ENCODE measurements at regions not wholly inside any gene's neighbourhood (a gene's known extent, or its start where the extent isn't known, plus 50 kb on each side); places are given as distances from the start of the nearest gene placed in this dataset.
A peak's percentile ranks its signal among the peaks of the same experiment; 100 is the strongest.
"Not testable (repeated sequence)": the region's sequence is repeated elsewhere in the genome, so short reads cannot be mapped to it uniquely, and the experiment has no call there.

GRCh38 chr20:22946596-22946995, 88.5 kb upstream of the SSTR4 start:
- no peak for DNase-seq

DNA sequence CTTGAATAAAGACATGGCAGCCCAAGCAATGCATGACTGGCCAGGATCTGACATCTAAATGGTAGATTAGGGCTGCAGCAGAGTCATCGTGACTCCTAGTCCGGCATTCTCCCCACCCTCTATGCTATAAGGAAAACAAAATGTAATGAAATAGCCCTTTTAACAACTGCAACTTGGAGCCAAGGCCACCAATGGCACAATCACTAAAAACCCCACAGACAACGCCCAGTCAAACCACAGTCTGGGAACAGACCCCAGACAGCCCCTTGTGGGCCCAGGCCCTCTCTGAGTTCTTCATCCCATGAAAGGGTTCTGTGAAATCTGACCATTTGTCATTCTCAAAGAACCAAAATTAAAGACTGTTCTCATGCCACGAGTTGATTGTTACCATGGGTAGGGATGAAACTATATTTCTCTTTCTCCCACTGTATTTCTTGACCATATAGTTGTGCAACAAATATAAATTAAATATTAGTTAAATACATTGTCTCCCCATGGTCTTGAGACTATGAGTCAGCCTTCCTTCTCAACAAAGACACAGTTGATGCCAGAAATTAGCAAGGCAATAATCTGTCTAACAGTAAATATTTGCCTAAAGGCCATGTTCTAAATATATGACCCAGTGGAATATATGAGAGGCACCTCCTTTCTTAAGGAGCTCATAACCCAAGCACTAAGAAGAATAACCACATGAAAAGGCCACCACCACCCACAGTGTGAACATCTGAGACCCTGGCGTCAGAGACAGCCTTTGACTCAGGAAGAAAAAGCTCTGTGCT, 85.6 kb upstream of the SSTR4 start:
- no peak for DNase-seq

GRCh38 chr20:22951966-22952365, 83.1 kb upstream of the SSTR4 start:
- no peak for DNase-seq

GRCh38 chr20:22954661-22955060, 80.5 kb upstream of the SSTR4 start:
- no peak for DNase-seq

DNA sequence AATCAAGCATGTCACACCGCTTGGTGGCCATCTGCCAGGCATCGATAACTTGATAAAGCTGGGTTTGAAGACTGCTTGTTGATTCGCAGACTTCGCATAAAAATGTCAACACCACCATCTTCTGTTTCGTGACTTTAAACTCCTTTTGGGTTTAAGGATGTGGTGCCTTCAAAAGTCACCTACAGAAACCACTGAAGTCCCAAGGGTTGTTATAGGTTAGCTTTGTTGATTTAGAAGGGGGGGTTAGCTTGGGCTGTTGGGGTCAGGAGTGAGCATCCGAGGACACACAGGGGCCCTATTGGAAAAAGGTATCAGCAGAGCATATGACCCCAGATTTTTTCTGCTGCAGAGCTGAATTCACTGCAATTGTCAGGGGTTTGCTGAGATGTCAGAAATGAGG, 76.7 kb upstream of the SSTR4 start:
- DNase-seq, result no peak

DNA sequence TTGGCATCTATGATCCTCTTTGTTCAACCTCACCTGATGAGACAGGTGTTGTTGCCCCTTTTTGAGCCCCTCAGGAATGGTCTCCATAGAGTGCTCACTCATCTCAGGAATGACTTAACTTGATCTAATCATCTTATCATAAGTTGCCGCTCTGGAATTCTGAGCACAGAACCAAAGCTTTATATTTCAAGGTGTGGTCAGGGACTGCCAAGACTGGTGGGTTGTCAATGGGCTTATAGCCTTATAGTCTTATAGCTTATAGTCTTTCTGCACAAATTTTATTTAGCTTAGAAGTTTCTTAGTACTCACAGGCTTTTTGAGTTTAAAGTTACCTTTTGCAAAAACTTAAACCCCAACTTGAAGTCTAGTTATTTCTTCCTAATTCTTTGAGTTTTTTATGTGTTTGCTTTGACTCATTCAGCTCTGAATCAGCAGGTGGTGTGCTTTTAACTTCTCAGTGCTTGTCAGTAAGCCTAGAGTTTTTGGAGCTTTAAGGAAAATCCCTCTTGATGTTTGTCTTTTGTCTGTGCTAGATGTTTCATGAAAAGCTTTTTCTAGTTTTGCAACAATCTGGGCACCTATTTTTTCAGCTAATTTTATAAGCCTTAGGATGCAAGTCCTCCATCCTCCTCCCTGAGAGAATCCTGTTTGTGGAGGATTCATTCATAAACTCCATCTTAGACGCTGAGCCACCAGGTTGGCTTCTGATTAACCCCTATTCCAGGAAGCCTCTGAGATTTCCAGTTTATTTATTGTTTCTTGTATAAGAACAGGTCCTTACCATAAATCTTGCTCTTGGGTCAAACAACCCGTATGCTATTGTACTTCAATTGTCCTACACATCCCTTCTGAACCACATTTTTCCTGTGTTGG, 72.3 kb upstream of the SSTR4 start:
- DNase-seq, result no peak

DNA sequence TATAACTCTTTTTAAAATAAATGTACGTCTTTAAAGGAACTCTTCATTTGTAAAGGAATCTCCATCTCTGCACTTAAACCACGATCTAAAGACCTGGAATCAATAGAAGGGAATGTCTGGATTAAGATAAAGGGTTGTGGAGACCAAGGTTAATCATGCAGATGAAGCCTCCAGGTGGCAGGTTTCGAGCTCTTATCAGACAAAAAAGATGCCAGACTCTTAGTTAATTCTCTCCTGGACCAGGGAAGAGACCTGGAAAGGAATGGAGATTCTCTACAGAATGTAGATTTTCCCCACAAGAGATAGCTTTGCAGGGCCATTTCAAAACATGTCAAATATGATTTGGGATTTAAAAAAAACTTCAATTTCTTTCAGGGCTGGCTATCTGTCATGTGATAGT, 71.5 kb upstream of the SSTR4 start:
- DNase-seq, result no peak

GRCh38 chr20:22966787-22967464, 68.2 kb upstream of the SSTR4 start:
- no peak for DNase-seq

- not testable (repeated sequence) for DNase-seq
Measured at GRCh38 chr20:22967706-22968105, 67.4 kb upstream of the SSTR4 start.

GRCh38 chr20:22969031-22969430, 66.1 kb upstream of the SSTR4 start:
- not testable (repeated sequence) for DNase-seq

GRCh38 chr20:22971077-22971476, 64.0 kb upstream of the SSTR4 start:
- not testable (repeated sequence) for DNase-seq

DNA sequence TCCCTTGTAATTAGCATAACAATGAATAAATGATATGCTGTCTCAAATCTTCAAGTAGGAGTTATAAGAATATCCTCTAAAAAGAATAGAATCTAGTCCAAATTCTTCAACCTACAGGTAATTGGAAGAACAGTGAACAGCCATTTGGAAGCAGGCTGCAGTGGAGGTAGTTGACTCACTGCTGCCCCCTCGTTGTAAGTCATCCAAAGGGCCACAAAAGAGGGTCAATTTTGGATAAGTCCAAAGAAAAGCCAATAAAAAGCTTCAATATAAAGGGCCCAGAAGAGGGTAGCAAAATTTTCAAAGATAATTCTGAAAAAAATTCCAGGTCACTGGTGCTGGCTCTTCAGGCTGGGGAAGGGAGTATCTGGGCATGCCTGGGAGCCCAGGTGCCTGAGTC, 60.8 kb upstream of the SSTR4 start:
- DNase-seq, result no peak

- DNase-seq, result no peak
Measured at GRCh38 chr20:22977047-22977785, 57.9 kb upstream of the SSTR4 start.

DNA sequence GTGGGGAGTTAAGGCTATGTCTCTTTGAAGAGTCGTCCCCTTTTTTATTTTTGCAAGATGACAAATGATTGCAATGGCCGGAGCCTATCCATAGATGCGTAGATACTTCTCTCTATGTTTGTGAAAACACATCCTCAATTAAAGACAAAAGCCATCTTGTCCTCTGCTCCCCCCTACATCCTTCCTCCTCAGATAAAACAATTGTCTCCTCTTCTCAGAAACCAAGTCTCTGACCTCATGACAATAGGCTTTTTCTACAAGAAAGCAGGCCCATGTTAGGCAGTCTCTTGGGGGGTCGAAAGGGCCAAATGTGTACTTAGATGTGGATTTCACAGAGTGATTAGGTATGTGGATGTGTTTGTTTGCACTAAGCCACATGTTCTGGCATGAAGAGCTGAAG, 51.1 kb upstream of the SSTR4 start:
- no peak for DNase-seq

GRCh38 chr20:22984606-22985005, 50.5 kb upstream of the SSTR4 start:
- peak in 3 of 58 donors; percentile 2 to 6 (median 3) for DNase-seq

- DNase-seq, result no peak
Measured at GRCh38 chr20:22985239-22985778, 49.8 kb upstream of the SSTR4 start.
